Activated T-cell treated with anti-CD3 and anti-CD28 coated beads, Interleukin-2, amount 50 U/mL, for 4 hours (primary cell): ENCODE measurements at regions not wholly inside any gene's neighbourhood (a gene's known extent, or its start where the extent isn't known, plus 50 kb on each side); places are given as distances from the start of the nearest gene placed in this dataset.
"Not testable (repeated sequence)": the region's sequence is repeated elsewhere in the genome, so short reads cannot be mapped to it uniquely, and the experiment has no call there.

ENCODE experiments used
- ATAC-seq, 2 donors: fragments of 200-7000 bp; cut with Tn5 transposase; one replicate each; pipeline ENCODE4 v1.10.0; 2021
- DNase-seq: peaks from one replicate; pipeline ENCODE4 v3.0.0-alpha.2; 2020
- H3K27me3 Mint-ChIP-seq: one replicate; pipeline ENCODE4 v1.8.0; 2021; ENCODE audit warnings: low read depth, mixed read lengths
- H3K36me3 Mint-ChIP-seq: one replicate; pipeline ENCODE4 v1.8.0; 2022; ENCODE audit warnings: mixed read lengths; ENCODE audit not compliant: insufficient read depth
- H3K4me1 Mint-ChIP-seq: one replicate; pipeline ENCODE4 v1.8.0; 2021; ENCODE audit warnings: low read depth, mixed read lengths
- H3K4me3 Mint-ChIP-seq: one replicate; pipeline ENCODE4 v1.8.0; 2021; ENCODE audit warnings: mild to moderate bottlenecking, moderate library complexity, mixed read lengths
- H3K9me3 Mint-ChIP-seq: one replicate; pipeline ENCODE4 v1.8.0; 2021; ENCODE audit warnings: mixed read lengths

- no peaks in the 10 kb centered on the region for H3K9me3 Mint-ChIP-seq
- ATAC-seq (no peak), DNase-seq (no peak)
- no peaks in the 10 kb centered on the region for H3K27me3 Mint-ChIP-seq
- no peaks in the 10 kb centered on the region for H3K36me3 Mint-ChIP-seq
- no peak overlapping the region for H3K4me3 Mint-ChIP-seq
- peaks cover 10% of the 10 kb centered on the region for H3K4me1 Mint-ChIP-seq
Observed at GRCh38 chr3:18223974-18224373, 201.2 kb downstream of the SATB1 start.

GRCh38 chr3:18223571-18223970, 201.6 kb downstream of the SATB1 start:
- DNase-seq, result no peak
- H3K27me3 Mint-ChIP-seq, result no peaks in the 10 kb centered on the region
- H3K9me3 Mint-ChIP-seq, result no peaks in the 10 kb centered on the region
- H3K36me3 Mint-ChIP-seq, result no peaks in the 10 kb centered on the region
- ATAC-seq, result no peak
- peaks cover 10% of the 10 kb centered on the region for H3K4me1 Mint-ChIP-seq
- no peak overlapping the region for H3K4me3 Mint-ChIP-seq

- Mint-ChIP-seq H3K36me3 (no peaks in the 10 kb centered on the region), H3K27me3 (no peaks in the 10 kb centered on the region), H3K9me3 (no peaks in the 10 kb centered on the region), H3K4me3 (no peak overlapping the region), H3K4me1 (peaks cover 10% of the 10 kb centered on the region)
- no peak for DNase-seq
- no peak for ATAC-seq
Observed at GRCh38 chr3:18222686-18223085, 202.5 kb downstream of the SATB1 start.

- H3K9me3 Mint-ChIP-seq, result no peaks in the 10 kb centered on the region
- H3K27me3 Mint-ChIP-seq, result no peaks in the 10 kb centered on the region
- H3K4me1 Mint-ChIP-seq, result peaks cover 5% of the 10 kb centered on the region
- no peak overlapping the region for H3K4me3 Mint-ChIP-seq
- H3K36me3 Mint-ChIP-seq, result no peaks in the 10 kb centered on the region
- ATAC-seq, result no peak
- no peak for DNase-seq
Observed at GRCh38 chr3:18217507-18218174, 207.5 kb downstream of the SATB1 start.

- ATAC-seq, result no peak
- no peak overlapping the region for H3K4me3 Mint-ChIP-seq
- H3K27me3 Mint-ChIP-seq, result no peaks in the 10 kb centered on the region
- H3K36me3 Mint-ChIP-seq, result no peaks in the 10 kb centered on the region
- peaks cover 5% of the 10 kb centered on the region for H3K4me1 Mint-ChIP-seq
- DNase-seq, result no peak
- H3K9me3 Mint-ChIP-seq, result no peaks in the 10 kb centered on the region
Observed at GRCh38 chr3:18216996-18217395, 208.1 kb downstream of the SATB1 start.

- H3K9me3 Mint-ChIP-seq, result no peaks in the 10 kb centered on the region
Observed at GRCh38 chr3:18215639-18216038, 209.5 kb downstream of the SATB1 start.

GRCh38 chr3:18211116-18211515, 214.0 kb downstream of the SATB1 start:
- Mint-ChIP-seq H3K4me1 (peaks cover 9% of the 10 kb centered on the region), H3K36me3 (no peaks in the 10 kb centered on the region), H3K9me3 (no peaks in the 10 kb centered on the region), H3K4me3 (no peak overlapping the region), H3K27me3 (peaks cover 11% of the 10 kb centered on the region)
- no peak for ATAC-seq
- no peak for DNase-seq

More at GRCh38 chr3:18215639-18216038, 209.5 kb downstream of the SATB1 start:
- Mint-ChIP-seq H3K27me3 (no peaks in the 10 kb centered on the region), H3K4me3 (no peak overlapping the region), H3K36me3 (no peaks in the 10 kb centered on the region), H3K4me1 (peaks cover 5% of the 10 kb centered on the region)
- DNase-seq (no peak), ATAC-seq (peak in 1 of 2 donors; percentile 38)

GRCh38 chr3:18208856-18209255, 216.3 kb downstream of the SATB1 start:
- H3K4me1 Mint-ChIP-seq, result peaks cover 4% of the 10 kb centered on the region
- DNase-seq (no peak), ATAC-seq (peak in 1 of 2 donors; percentile 16)
- no peak overlapping the region for H3K4me3 Mint-ChIP-seq
- peaks cover 17% of the 10 kb centered on the region for H3K27me3 Mint-ChIP-seq
- H3K36me3 Mint-ChIP-seq, result no peaks in the 10 kb centered on the region
- H3K9me3 Mint-ChIP-seq, result no peaks in the 10 kb centered on the region

GRCh38 chr3:18208091-18208490, 217.0 kb downstream of the SATB1 start:
- H3K36me3 Mint-ChIP-seq, result no peaks in the 10 kb centered on the region
- H3K9me3 Mint-ChIP-seq, result no peaks in the 10 kb centered on the region
- DNase-seq (no peak), ATAC-seq (no peak)
- peaks cover 4% of the 10 kb centered on the region for H3K4me1 Mint-ChIP-seq
- H3K27me3 Mint-ChIP-seq, result peaks cover 17% of the 10 kb centered on the region
- no peak overlapping the region for H3K4me3 Mint-ChIP-seq

- no peaks in the 10 kb centered on the region for H3K9me3 Mint-ChIP-seq
- ATAC-seq (peak; percentile 80 to 86), DNase-seq (no peak)
- peaks cover 4% of the 10 kb centered on the region for H3K4me1 Mint-ChIP-seq
- no peak overlapping the region for H3K4me3 Mint-ChIP-seq
- peaks cover 17% of the 10 kb centered on the region for H3K27me3 Mint-ChIP-seq
- H3K36me3 Mint-ChIP-seq, result no peaks in the 10 kb centered on the region
Observed at GRCh38 chr3:18207226-18207625, 217.9 kb downstream of the SATB1 start.

GRCh38 chr3:18205701-18206100, 219.4 kb downstream of the SATB1 start:
- peaks cover 17% of the 10 kb centered on the region for H3K27me3 Mint-ChIP-seq
- ATAC-seq, H3K4me3 Mint-ChIP-seq, DNase-seq, H3K4me1 Mint-ChIP-seq, H3K36me3 Mint-ChIP-seq, H3K9me3 Mint-ChIP-seq: not testable (repeated sequence)

GRCh38 chr3:18201315-18201714, 223.8 kb downstream of the SATB1 start:
- Mint-ChIP-seq H3K27me3 (peaks cover 10% of the 10 kb centered on the region), H3K36me3 (no peaks in the 10 kb centered on the region), H3K9me3 (peaks cover 27% of the 10 kb centered on the region), H3K4me3 (no peak overlapping the region), H3K4me1 (no peaks in the 10 kb centered on the region)
- ATAC-seq (no peak), DNase-seq (no peak)

GRCh38 chr3:18199757-18200156, 225.4 kb downstream of the SATB1 start:
- DNase-seq (no peak), ATAC-seq (no peak)
- H3K4me3 Mint-ChIP-seq, result no peak overlapping the region
- H3K36me3 Mint-ChIP-seq, result no peaks in the 10 kb centered on the region
- peaks cover 27% of the 10 kb centered on the region for H3K9me3 Mint-ChIP-seq
- no peaks in the 10 kb centered on the region for H3K4me1 Mint-ChIP-seq
- peaks cover 8% of the 10 kb centered on the region for H3K27me3 Mint-ChIP-seq

GRCh38 chr3:18195836-18196235, 229.3 kb downstream of the SATB1 start:
- Mint-ChIP-seq H3K4me3 (no peak overlapping the region), H3K4me1 (no peaks in the 10 kb centered on the region)

GRCh38 chr3:18194431-18194830, 230.7 kb downstream of the SATB1 start:
- Mint-ChIP-seq H3K4me1 (no peaks in the 10 kb centered on the region), H3K27me3 (peaks cover 5% of the 10 kb centered on the region), H3K4me3 (no peak overlapping the region), H3K9me3 (peaks cover 18% of the 10 kb centered on the region), H3K36me3 (no peaks in the 10 kb centered on the region)
- ATAC-seq, result no peak
- DNase-seq, result no peak

More at GRCh38 chr3:18195836-18196235, 229.3 kb downstream of the SATB1 start:
- Mint-ChIP-seq H3K27me3 (peaks cover 5% of the 10 kb centered on the region), H3K9me3 (peaks cover 27% of the 10 kb centered on the region), H3K36me3 (no peaks in the 10 kb centered on the region)
- DNase-seq, result no peak
- ATAC-seq, result no peak
